Glomerular visceral epithelial cell (primary cell): ENCODE measurements at regions not wholly inside any gene's neighbourhood (a gene's known extent, or its start where the extent isn't known, plus 50 kb on each side); places are given as distances from the start of the nearest gene placed in this dataset.
"Not testable (repeated sequence)": the region's sequence is repeated elsewhere in the genome, so short reads cannot be mapped to it uniquely, and the experiment has no call there.

Experiments used
- DNase-seq: peaks from one replicate; pipeline ENCODE4 v3.0.0-alpha.2; 2016; ENCODE audit errors: extremely low spot score

- DNase-seq, result not testable (repeated sequence)
Measured at GRCh38 chr13:67452526-67452925, 222.4 kb upstream of the PCDH9 start.

GRCh38 chr13:67445436-67445835 lies 215.3 kb upstream of the PCDH9 start:
- DNase-seq, result no peak

- DNase-seq, result no peak
Measured at GRCh38 chr13:67443923-67444322, 213.8 kb upstream of the PCDH9 start.

GRCh38 chr13:67440236-67440975 lies 210.3 kb upstream of the PCDH9 start:
- no peak for DNase-seq

DNA sequence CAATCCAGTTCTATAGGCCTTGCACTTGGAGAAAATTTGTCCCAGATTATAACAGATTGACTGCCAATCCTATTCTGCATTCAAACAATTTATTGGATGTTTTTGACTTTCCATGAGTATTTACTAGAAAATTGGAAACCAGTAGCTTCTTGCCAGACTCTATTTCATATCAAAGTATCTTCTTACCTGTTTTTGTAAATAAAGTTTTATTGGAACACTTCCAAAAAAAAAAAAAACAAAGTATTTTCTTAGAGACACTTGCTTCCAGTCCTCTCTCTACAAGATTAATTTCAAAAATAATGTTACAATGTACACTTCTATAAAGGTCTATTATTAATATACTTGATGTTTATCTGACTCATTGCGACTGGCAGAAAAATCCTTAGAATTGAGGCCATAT lies 209.2 kb upstream of the PCDH9 start:
- DNase-seq, result no peak

DNA sequence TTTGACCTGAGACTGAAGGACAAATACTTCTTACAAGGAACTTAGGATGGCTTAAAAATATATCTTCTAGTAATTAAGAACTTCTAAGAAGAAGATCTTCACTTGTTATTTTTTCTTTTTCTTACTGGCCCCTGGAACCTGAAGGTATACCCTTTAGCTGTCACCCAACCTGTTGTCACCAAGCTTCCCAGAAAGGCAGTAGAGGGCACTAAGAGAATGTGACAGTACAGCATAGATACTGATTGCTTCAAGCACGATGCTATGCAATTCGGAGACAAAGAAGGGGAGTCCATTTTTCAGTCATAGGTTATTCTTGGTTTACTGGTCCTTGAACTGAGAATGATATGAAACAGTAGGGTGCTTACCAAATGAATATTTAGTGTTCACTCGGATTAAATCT lies 208.3 kb upstream of the PCDH9 start:
- DNase-seq, result no peak

DNA sequence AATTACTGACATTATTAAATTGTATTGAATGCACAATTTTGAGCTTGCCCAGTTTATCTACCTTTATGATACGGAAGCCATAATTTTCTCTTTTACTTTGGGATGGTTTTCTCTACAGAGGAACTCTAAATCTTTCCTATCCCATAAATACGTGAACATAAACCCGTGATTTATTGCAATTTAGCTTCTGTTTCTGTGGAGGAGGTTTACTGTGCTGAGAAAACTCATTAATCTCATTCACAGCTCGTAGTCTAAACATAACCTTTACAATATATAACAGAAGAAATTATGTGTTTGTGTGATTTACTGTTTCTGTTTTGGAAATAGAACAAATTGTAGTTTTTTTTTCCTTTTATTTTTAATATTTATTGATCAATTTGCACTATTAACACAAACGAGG lies 207.1 kb upstream of the PCDH9 start:
- DNase-seq, result no peak

- DNase-seq, result no peak
Measured at GRCh38 chr13:67421475-67421874, 191.3 kb upstream of the PCDH9 start.

DNA sequence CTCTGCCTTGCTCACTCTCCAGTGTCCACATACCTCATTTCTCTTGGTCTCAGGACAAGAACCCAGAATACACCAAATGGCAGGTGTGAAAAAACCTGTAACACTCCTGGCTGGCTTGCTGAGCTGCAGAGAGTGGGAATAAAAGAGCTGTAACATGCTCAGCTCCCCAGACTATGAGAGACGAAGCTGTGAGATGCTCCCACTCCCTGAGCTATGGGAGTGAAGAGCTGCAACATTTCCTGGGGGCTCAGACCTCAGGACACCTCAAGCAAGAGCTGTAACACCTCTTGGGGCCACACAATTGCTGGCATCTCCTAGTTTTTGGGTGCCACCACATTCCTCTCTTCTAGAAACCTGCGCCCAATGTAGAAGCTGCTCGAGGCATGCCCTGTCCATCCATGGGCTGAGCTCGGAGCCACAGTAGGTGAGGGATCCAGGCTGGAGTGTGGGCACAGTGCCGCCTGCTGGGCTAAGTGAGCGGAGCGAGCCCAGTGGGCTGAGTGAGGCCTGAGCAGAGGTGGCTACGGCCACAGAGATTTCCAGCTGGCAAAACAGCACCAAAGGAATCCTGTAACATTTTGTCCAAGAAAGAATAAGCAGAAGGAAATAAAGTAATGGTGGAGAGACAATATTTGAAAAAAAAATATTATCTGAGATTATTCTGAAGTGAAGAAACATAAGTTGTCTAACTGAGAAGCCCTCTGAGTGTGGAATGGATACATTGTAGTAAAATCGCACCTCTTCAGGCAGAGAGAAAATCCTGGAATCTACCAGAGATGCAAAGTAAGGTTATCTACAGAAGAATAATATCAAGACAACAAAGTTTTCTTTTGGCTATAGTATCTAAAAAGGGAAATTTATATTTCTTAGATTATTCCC lies 186.2 kb upstream of the PCDH9 start:
- DNase-seq, result peak; percentile 33

GRCh38 chr13:67410645-67411044 lies 180.5 kb upstream of the PCDH9 start:
- no peak for DNase-seq

- no peak for DNase-seq
Measured at GRCh38 chr13:67408798-67409197, 178.7 kb upstream of the PCDH9 start.

- DNase-seq, result no peak
Measured at GRCh38 chr13:67402546-67402945, 172.4 kb upstream of the PCDH9 start.

GRCh38 chr13:67395577-67395976 lies 165.4 kb upstream of the PCDH9 start:
- no peak for DNase-seq

GRCh38 chr13:67392014-67392413 lies 161.9 kb upstream of the PCDH9 start:
- DNase-seq, result no peak

DNA sequence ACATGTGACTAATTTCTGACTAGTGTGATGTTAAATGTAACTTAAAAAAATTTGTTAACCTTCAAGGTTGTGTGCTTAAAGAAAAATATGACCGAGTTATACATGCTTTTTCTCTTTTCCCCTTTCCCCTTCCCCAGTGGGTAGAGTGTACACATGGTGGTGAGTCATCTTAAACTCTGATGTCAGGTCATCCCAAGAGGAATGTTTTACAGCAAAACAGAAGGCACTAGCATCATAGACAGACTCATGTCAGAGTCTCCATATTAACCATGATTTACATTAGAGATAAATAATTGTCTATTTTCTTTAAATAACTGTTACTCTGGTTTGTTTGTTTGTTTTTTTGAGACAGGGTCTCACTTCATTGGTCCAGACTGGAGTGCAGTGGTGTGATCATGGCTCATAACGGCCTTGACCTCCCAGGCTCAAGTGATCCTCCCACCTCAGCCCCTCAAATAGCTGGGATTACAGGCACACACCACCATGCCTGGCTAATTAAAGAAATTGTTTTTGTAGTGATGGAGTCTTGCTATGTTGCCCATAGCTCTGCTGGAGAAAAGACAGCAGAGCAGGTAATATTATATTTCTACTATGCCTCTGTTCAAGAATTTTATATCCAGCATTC lies 160.4 kb upstream of the PCDH9 start:
- no peak for DNase-seq

GRCh38 chr13:67389171-67389570 lies 159.0 kb upstream of the PCDH9 start:
- no peak for DNase-seq

- not testable (repeated sequence) for DNase-seq
Measured at GRCh38 chr13:67383109-67383757, 153.1 kb upstream of the PCDH9 start.

GRCh38 chr13:67377919-67378318 lies 147.8 kb upstream of the PCDH9 start:
- no peak for DNase-seq

- no peak for DNase-seq
Measured at GRCh38 chr13:67374391-67374790, 144.3 kb upstream of the PCDH9 start.

GRCh38 chr13:67372868-67373464 lies 142.8 kb upstream of the PCDH9 start:
- DNase-seq, result no peak

GRCh38 chr13:67369895-67370660 lies 139.9 kb upstream of the PCDH9 start:
- peak; percentile 57 for DNase-seq
